Mucosa of descending colon (tissue), 3 donors: ENCODE measurements at regions not wholly inside any gene's neighbourhood (a gene's known extent, or its start where the extent isn't known, plus 50 kb on each side); places are given as distances from the start of the nearest gene placed in this dataset.

ENCODE experiments used
- ATAC-seq: fragments of 200-7000 bp; cut with Tn5 transposase; one replicate; pipeline ENCODE4 v1.9.1; 2020; ENCODE audit warnings: mild to moderate bottlenecking, moderate library complexity
- DNase-seq, 3 donors: peaks; one replicate each; pipeline ENCODE4 v3.0.0-alpha.2; 2020
- H3K36me3 ChIP-seq: fragments of 200-600 bp; one replicate; pipeline ENCODE4 v1.8.0; 2021; ENCODE audit warnings: low read depth, mild to moderate bottlenecking
- H3K4me1 ChIP-seq: fragments of 200-600 bp; one replicate; pipeline ENCODE4 v1.8.0; 2021; ENCODE audit warnings: low read depth, mild to moderate bottlenecking
- H3K4me3 ChIP-seq: fragments of 200-600 bp; one replicate; pipeline ENCODE4 v1.8.0; 2021; ENCODE audit warnings: mild to moderate bottlenecking
- H3K9me3 ChIP-seq: fragments of 200-600 bp; one replicate; pipeline ENCODE4 v1.8.0; 2021; ENCODE audit warnings: mild to moderate bottlenecking
- CTCF ChIP-seq: fragments of 200-600 bp; IDR thresholded peaks from one replicate; pipeline ENCODE4 v1.8.0; 2022; ENCODE audit warnings: antibody characterized with exemption, mild to moderate bottlenecking
- intact Hi-C, 2 donors: fragments of 100-400 bp; cut with DNase I in 1 of 2; cut with micrococcal nuclease in 1 of 2; formaldehyde crosslinking; loops; one replicate each; pipeline versions ENCODE4 v1.11.0 to v1.11.1; 2022; cut with DNase I, micrococcal nuclease
- donor health status: DM: no; HTN: no; CAD: no; lungs with moderate emphysema.
- donor health status: DM: no; HTN: no; CAD: no.
- donor health status: DM: no; HTN: yes; CAD: no.

DNA sequence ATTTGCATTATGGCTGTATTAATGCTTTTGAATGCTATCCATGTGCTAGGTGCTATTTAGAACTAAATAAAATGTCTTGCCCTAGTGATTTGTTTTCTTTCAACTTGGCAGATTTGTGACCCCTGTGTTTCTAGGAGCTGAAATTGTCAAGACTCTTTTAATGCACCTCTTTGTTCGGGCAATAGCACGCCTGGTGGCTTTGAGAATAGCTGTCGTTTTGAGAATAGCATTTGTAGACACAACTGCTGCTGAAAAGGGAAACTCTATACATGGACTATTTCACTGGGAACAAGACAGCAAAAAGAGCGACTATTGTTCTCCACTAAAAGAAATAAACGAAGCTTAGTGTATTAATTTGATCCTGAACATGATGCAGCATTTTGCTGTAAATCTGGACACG lies 352.1 kb upstream of the ZNF521 start:
- ATAC-seq (no peak), DNase-seq (no peak)
- intact Hi-C loops: no loop called here
- no peak for TF ChIP-seq CTCF
- H3K4me1 ChIP-seq: no peaks in the 10 kb centered on the region
- no peaks in the 10 kb centered on the region for H3K9me3 ChIP-seq
- no peaks in the 10 kb centered on the region for H3K36me3 ChIP-seq
- H3K4me3 ChIP-seq: no peak overlapping the region

GRCh38 chr18:25701821-25702220 lies 349.9 kb upstream of the ZNF521 start:
- H3K9me3 ChIP-seq: no peaks in the 10 kb centered on the region
- H3K4me1 ChIP-seq: no peaks in the 10 kb centered on the region
- DNase-seq (no peak), ATAC-seq (no peak)
- H3K4me3 ChIP-seq: no peak overlapping the region
- intact Hi-C loops: no loop called here
- H3K36me3 ChIP-seq: no peaks in the 10 kb centered on the region
- TF ChIP-seq CTCF: no peak

GRCh38 chr18:25686960-25687500 lies 335.1 kb upstream of the ZNF521 start:
- H3K9me3 ChIP-seq: no peaks in the 10 kb centered on the region
- no peaks in the 10 kb centered on the region for H3K4me1 ChIP-seq
- DNase-seq (no peak), ATAC-seq (no peak)
- intact Hi-C loops: no loop called here
- no peak for TF ChIP-seq CTCF
- no peaks in the 10 kb centered on the region for H3K36me3 ChIP-seq
- no peak overlapping the region for H3K4me3 ChIP-seq

- ATAC-seq: no peak
- Histone ChIP-seq H3K4me3 (no peak overlapping the region), H3K36me3 (no peaks in the 10 kb centered on the region), H3K4me1 (no peaks in the 10 kb centered on the region), H3K9me3 (no peaks in the 10 kb centered on the region)
- intact Hi-C loops: no loop called here
- no peak for TF ChIP-seq CTCF
- no peak for DNase-seq
Observed at GRCh38 chr18:25685088-25685487, 333.1 kb upstream of the ZNF521 start.

GRCh38 chr18:25679491-25679890 lies 327.5 kb upstream of the ZNF521 start:
- DNase-seq: no peak
- no peaks in the 10 kb centered on the region for H3K36me3 ChIP-seq
- TF ChIP-seq CTCF: no peak
- no peak overlapping the region for H3K4me3 ChIP-seq
- intact Hi-C loops: no loop called here
- no peaks in the 10 kb centered on the region for H3K4me1 ChIP-seq
- ATAC-seq: no peak
- no peaks in the 10 kb centered on the region for H3K9me3 ChIP-seq

GRCh38 chr18:25678221-25678620 lies 326.3 kb upstream of the ZNF521 start:
- ATAC-seq (no peak), DNase-seq (no peak)
- Histone ChIP-seq H3K4me1 (no peaks in the 10 kb centered on the region), H3K4me3 (no peak overlapping the region), H3K36me3 (no peaks in the 10 kb centered on the region), H3K9me3 (no peaks in the 10 kb centered on the region)
- intact Hi-C loops: no loop called here
- no peak for TF ChIP-seq CTCF
